ENCODE measurements at regions not wholly inside any gene's neighbourhood (a gene's known extent, or its start where the extent isn't known, plus 50 kb on each side); places are given as distances from the start of the nearest gene placed in this dataset.

GRCh38 chr15:39213385-39213840, 367.5 kb upstream of the THBS1 start:
- no peaks in the 10 kb centered on the region for H3K9me2 ChIP-seq (ENCODE audit: insufficient read depth, low read length)
- no peak for TF ChIP-seq EP300 (conservative IDR thresholded peaks at IDR 0.05; ENCODE audit: poor library complexity, severe bottlenecking)
- no peak for TF ChIP-seq EZH2 (IDR thresholded peaks at IDR 0.05; ENCODE audit: borderline replicate concordance, insufficient read depth, low read length, poor library complexity, severe bottlenecking)
- no peak for TF ChIP-seq REST (IDR thresholded peaks at IDR 0.05; ENCODE audit: borderline replicate concordance)
- TF ChIP-seq SMC3 (conservative IDR thresholded peaks at IDR 0.05; ENCODE audit: poor library complexity) = no peak
- TF ChIP-seq TAF1 (IDR thresholded peaks at IDR 0.05; ENCODE audit: low read depth) = no peak
- TF ChIP-seq RAD21 (conservative IDR thresholded peaks at IDR 0.05) = no peak
- no peak for TF ChIP-seq POLR2AphosphoS5 (IDR thresholded peaks at IDR 0.05)
- no peak for TF ChIP-seq MXI1 (conservative IDR thresholded peaks at IDR 0.05; ENCODE audit: poor library complexity, severe bottlenecking)
- TF ChIP-seq CTCF (IDR thresholded peaks at IDR 0.05; ENCODE audit: poor library complexity, severe bottlenecking) = no peak
- H3K27ac ChIP-seq (ENCODE audit: low read length) = no peak overlapping the region
- H4K20me1 ChIP-seq (ENCODE audit: insufficient read depth) = no peaks in the 10 kb centered on the region
- no peaks in the 10 kb centered on the region for H3K9me3 ChIP-seq (ENCODE audit: low read length)
- no peak overlapping the region for H3K4me3 ChIP-seq (ENCODE audit: low read length)
- no peak overlapping the region for H3K9ac ChIP-seq (ENCODE audit: low read length)
- H3K36me3 ChIP-seq (ENCODE audit: insufficient read depth, low read length) = no peaks in the 10 kb centered on the region
- no peaks in the 10 kb centered on the region for H3K27me3 ChIP-seq (ENCODE audit: insufficient read depth, low read depth, low read length)
- no peak overlapping the region for H2AFZ ChIP-seq (ENCODE audit: low read depth, low read length)
- H3K79me2 ChIP-seq (replicated peaks; ENCODE audit: insufficient read depth, low read length) = no peaks in the 10 kb centered on the region
- no peaks in the 10 kb centered on the region for H3F3A ChIP-seq (ENCODE audit: insufficient read depth, low read length, poor library complexity, severe bottlenecking)
- H3K4me2 ChIP-seq (ENCODE audit: low read length) = no peak overlapping the region

GRCh38 chr15:39215015-39215414, 365.9 kb upstream of the THBS1 start:
- no peaks in the 10 kb centered on the region for H3F3A ChIP-seq (ENCODE audit: insufficient read depth, low read length, poor library complexity, severe bottlenecking)
- no peak overlapping the region for H2AFZ ChIP-seq (ENCODE audit: low read depth, low read length)
- no peak overlapping the region for H3K27ac ChIP-seq (ENCODE audit: low read length)
- H3K4me2 ChIP-seq (ENCODE audit: low read length) = no peak overlapping the region
- TF ChIP-seq EZH2 (IDR thresholded peaks at IDR 0.05; ENCODE audit: borderline replicate concordance, insufficient read depth, low read length, poor library complexity, severe bottlenecking) = no peak
- no peak for TF ChIP-seq SMC3 (conservative IDR thresholded peaks at IDR 0.05; ENCODE audit: poor library complexity)
- no peak overlapping the region for H3K4me3 ChIP-seq (ENCODE audit: low read length)
- no peaks in the 10 kb centered on the region for H3K79me2 ChIP-seq (replicated peaks; ENCODE audit: insufficient read depth, low read length)
- H3K9ac ChIP-seq (ENCODE audit: low read length) = no peak overlapping the region
- no peaks in the 10 kb centered on the region for H3K27me3 ChIP-seq (ENCODE audit: insufficient read depth, low read depth, low read length)
- H3K36me3 ChIP-seq (ENCODE audit: insufficient read depth, low read length) = no peaks in the 10 kb centered on the region
- no peaks in the 10 kb centered on the region for H3K9me3 ChIP-seq (ENCODE audit: low read length)
- H3K9me2 ChIP-seq (ENCODE audit: insufficient read depth, low read length) = no peaks in the 10 kb centered on the region
- H4K20me1 ChIP-seq (ENCODE audit: insufficient read depth) = no peaks in the 10 kb centered on the region

GRCh38 chr15:39216816-39217215, 364.1 kb upstream of the THBS1 start:
- Histone ChIP-seq H3K79me2 (replicated peaks; ENCODE audit: insufficient read depth, low read length) (no peaks in the 10 kb centered on the region), H3K9ac (ENCODE audit: low read length) (no peak overlapping the region), H4K20me1 (ENCODE audit: insufficient read depth) (no peaks in the 10 kb centered on the region), H2AFZ (ENCODE audit: low read depth, low read length) (no peak overlapping the region), H3K27ac (ENCODE audit: low read length) (no peak overlapping the region), H3F3A (ENCODE audit: insufficient read depth, low read length, poor library complexity, severe bottlenecking) (no peaks in the 10 kb centered on the region), H3K4me3 (ENCODE audit: low read length) (no peak overlapping the region), H3K9me2 (ENCODE audit: insufficient read depth, low read length) (no peaks in the 10 kb centered on the region), H3K9me3 (ENCODE audit: low read length) (no peaks in the 10 kb centered on the region), H3K4me2 (ENCODE audit: low read length) (no peak overlapping the region), H3K36me3 (ENCODE audit: insufficient read depth, low read length) (no peaks in the 10 kb centered on the region), H3K27me3 (ENCODE audit: insufficient read depth, low read depth, low read length) (no peaks in the 10 kb centered on the region)
- TF ChIP-seq REST (IDR thresholded peaks at IDR 0.05; ENCODE audit: borderline replicate concordance) (no peak), CTCF (IDR thresholded peaks at IDR 0.05; ENCODE audit: poor library complexity, severe bottlenecking) (no peak)
